Activated T-cell treated with anti-CD3 and anti-CD28 coated beads, Interleukin-2, amount 50 U/mL, for 4 hours (primary cell): ENCODE measurements at regions not wholly inside any gene's neighbourhood (a gene's known extent, or its start where the extent isn't known, plus 50 kb on each side); places are given as distances from the start of the nearest gene placed in this dataset.
"Not testable (repeated sequence)": the region's sequence is repeated elsewhere in the genome, so short reads cannot be mapped to it uniquely, and the experiment has no call there.

ENCODE experiments used
- ATAC-seq, 2 donors: fragments of 200-7000 bp; cut with Tn5 transposase; one replicate each; pipeline ENCODE4 v1.10.0; 2021
- DNase-seq: peaks from one replicate; pipeline ENCODE4 v3.0.0-alpha.2; 2020
- H3K27me3 Mint-ChIP-seq: one replicate; pipeline ENCODE4 v1.8.0; 2021; ENCODE audit warnings: low read depth, mixed read lengths
- H3K36me3 Mint-ChIP-seq: one replicate; pipeline ENCODE4 v1.8.0; 2022; ENCODE audit warnings: mixed read lengths; ENCODE audit not compliant: insufficient read depth
- H3K4me1 Mint-ChIP-seq: one replicate; pipeline ENCODE4 v1.8.0; 2021; ENCODE audit warnings: low read depth, mixed read lengths
- H3K4me3 Mint-ChIP-seq: one replicate; pipeline ENCODE4 v1.8.0; 2021; ENCODE audit warnings: mild to moderate bottlenecking, moderate library complexity, mixed read lengths
- H3K9me3 Mint-ChIP-seq: one replicate; pipeline ENCODE4 v1.8.0; 2021; ENCODE audit warnings: mixed read lengths

- ATAC-seq, result no peak
- no peaks in the 10 kb centered on the region for H3K4me1 Mint-ChIP-seq
- H3K27me3 Mint-ChIP-seq, result peaks cover 9% of the 10 kb centered on the region
- no peaks in the 10 kb centered on the region for H3K9me3 Mint-ChIP-seq
- H3K4me3 Mint-ChIP-seq, result no peak overlapping the region
- no peak for DNase-seq
- no peaks in the 10 kb centered on the region for H3K36me3 Mint-ChIP-seq
Measured at GRCh38 chr7:145123502-145123901, 287.6 kb upstream of the TPK1 start.

DNA sequence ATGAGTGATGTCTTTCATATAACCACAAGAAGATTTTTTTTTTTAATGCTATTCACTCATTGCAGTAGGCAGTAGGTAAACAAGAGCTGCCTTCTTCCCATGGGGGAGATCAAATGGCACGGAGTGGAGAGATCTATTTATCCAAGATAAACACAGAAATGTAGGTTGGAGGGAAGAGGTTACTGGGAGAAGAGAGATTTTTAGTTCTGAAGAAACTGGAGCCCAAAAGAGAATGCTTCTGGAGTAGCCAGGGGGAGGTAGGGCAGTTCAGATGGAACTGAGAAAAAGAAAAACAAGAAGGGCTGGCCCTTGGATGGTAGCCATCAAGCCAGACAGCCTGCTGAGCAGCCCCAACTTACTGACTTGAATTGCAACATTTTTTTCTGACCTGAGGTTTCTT lies 270.1 kb upstream of the TPK1 start:
- DNase-seq (no peak), ATAC-seq (no peak)
- H3K36me3 Mint-ChIP-seq, result no peaks in the 10 kb centered on the region
- no peak overlapping the region for H3K4me3 Mint-ChIP-seq
- H3K4me1 Mint-ChIP-seq, result no peaks in the 10 kb centered on the region
- no peaks in the 10 kb centered on the region for H3K27me3 Mint-ChIP-seq
- H3K9me3 Mint-ChIP-seq, result no peaks in the 10 kb centered on the region

DNA sequence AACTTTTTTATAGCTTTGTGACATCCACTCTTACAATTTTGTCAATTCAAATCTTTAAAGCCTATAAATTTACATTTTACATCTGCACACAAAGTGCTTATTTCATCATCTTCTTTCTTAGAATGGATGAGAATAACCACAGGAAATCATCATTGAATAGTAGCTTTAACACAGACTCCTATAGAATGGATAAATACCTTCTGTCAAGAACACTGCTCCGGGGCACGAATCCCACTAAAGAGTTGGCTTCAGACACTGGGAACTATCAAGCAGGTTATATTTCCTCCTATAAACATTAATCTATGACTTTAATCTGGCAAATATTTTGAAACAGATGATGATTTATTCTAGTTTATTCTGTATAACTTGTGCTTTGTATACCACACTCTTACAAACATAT lies 269.7 kb upstream of the TPK1 start:
- H3K36me3 Mint-ChIP-seq, result no peaks in the 10 kb centered on the region
- DNase-seq (no peak), ATAC-seq (no peak)
- H3K4me1 Mint-ChIP-seq, result no peaks in the 10 kb centered on the region
- H3K27me3 Mint-ChIP-seq, result no peaks in the 10 kb centered on the region
- no peak overlapping the region for H3K4me3 Mint-ChIP-seq
- H3K9me3 Mint-ChIP-seq, result no peaks in the 10 kb centered on the region

DNA sequence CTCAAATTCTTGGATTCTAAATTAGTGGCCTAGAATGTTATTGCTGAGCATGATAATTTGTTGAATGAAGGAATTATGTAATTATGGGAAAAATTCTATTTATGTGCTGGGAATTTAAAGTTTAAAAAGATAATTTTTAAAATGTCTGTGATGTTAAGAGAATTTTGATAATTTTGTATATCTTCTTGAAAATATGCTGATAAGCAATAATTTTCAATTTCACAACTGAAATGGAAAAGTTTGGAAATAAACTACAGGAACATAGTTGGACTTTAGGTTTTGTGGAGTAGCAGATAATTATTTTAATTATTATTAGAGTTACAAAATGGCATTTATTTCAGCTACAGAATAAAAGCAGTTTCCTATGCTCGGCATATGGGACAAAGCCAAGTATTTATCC lies 268.5 kb upstream of the TPK1 start:
- H3K4me3 Mint-ChIP-seq, result no peak overlapping the region
- no peaks in the 10 kb centered on the region for H3K9me3 Mint-ChIP-seq
- no peaks in the 10 kb centered on the region for H3K36me3 Mint-ChIP-seq
- DNase-seq (no peak), ATAC-seq (no peak)
- no peaks in the 10 kb centered on the region for H3K4me1 Mint-ChIP-seq
- no peaks in the 10 kb centered on the region for H3K27me3 Mint-ChIP-seq

DNA sequence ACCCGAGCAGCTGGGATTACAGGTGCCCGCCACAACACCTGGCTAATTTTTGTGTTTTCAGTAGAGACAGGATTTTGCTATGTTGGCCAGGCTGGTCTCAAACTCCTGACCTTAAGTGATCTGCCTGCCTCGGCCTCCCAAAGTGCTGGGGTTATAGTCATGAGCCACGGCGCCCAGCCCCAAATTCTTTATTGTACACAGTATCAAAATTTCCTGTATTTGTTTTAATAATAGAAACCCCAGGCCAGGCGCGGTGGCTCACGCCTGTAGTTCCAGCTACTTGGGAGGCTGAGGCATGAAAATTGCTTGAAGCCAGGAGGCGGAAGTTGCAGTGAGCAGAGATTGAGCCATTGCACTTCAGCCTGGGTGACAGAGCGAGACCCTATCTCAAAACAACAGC lies 266.3 kb upstream of the TPK1 start:
- H3K4me1 Mint-ChIP-seq, H3K9me3 Mint-ChIP-seq, H3K27me3 Mint-ChIP-seq, ATAC-seq, H3K36me3 Mint-ChIP-seq, DNase-seq, H3K4me3 Mint-ChIP-seq: not testable (repeated sequence)

- H3K4me1 Mint-ChIP-seq, result no peaks in the 10 kb centered on the region
- ATAC-seq, result no peak
- H3K9me3 Mint-ChIP-seq, result no peaks in the 10 kb centered on the region
- DNase-seq, result no peak
- no peak overlapping the region for H3K4me3 Mint-ChIP-seq
- H3K27me3 Mint-ChIP-seq, result peaks cover 12% of the 10 kb centered on the region
- H3K36me3 Mint-ChIP-seq, result no peaks in the 10 kb centered on the region
Measured at GRCh38 chr7:145092766-145093165, 256.9 kb upstream of the TPK1 start.

GRCh38 chr7:145088111-145088745 lies 252.4 kb upstream of the TPK1 start:
- Mint-ChIP-seq H3K9me3 (no peaks in the 10 kb centered on the region), H3K36me3 (no peaks in the 10 kb centered on the region), H3K4me3 (no peak overlapping the region), H3K4me1 (no peaks in the 10 kb centered on the region), H3K27me3 (peaks cover 2% of the 10 kb centered on the region)
- no peak for ATAC-seq
- DNase-seq, result no peak

GRCh38 chr7:145082366-145083161 lies 246.7 kb upstream of the TPK1 start:
- no peaks in the 10 kb centered on the region for H3K4me1 Mint-ChIP-seq
- no peaks in the 10 kb centered on the region for H3K9me3 Mint-ChIP-seq
- ATAC-seq, result no peak
- no peak overlapping the region for H3K4me3 Mint-ChIP-seq
- H3K27me3 Mint-ChIP-seq, result peaks cover 4% of the 10 kb centered on the region
- H3K36me3 Mint-ChIP-seq, result no peaks in the 10 kb centered on the region
- DNase-seq, result no peak

- H3K36me3 Mint-ChIP-seq, result no peaks in the 10 kb centered on the region
- DNase-seq (no peak), ATAC-seq (no peak)
- no peak overlapping the region for H3K4me3 Mint-ChIP-seq
- no peaks in the 10 kb centered on the region for H3K4me1 Mint-ChIP-seq
- no peaks in the 10 kb centered on the region for H3K27me3 Mint-ChIP-seq
- H3K9me3 Mint-ChIP-seq, result no peaks in the 10 kb centered on the region
Measured at GRCh38 chr7:145065473-145065872, 229.6 kb upstream of the TPK1 start.

- Mint-ChIP-seq H3K4me1 (no peaks in the 10 kb centered on the region), H3K27me3 (no peaks in the 10 kb centered on the region), H3K36me3 (no peaks in the 10 kb centered on the region), H3K4me3 (no peak overlapping the region), H3K9me3 (no peaks in the 10 kb centered on the region)
- no peak for DNase-seq
- no peak for ATAC-seq
Measured at GRCh38 chr7:145064114-145064513, 228.3 kb upstream of the TPK1 start.

DNA sequence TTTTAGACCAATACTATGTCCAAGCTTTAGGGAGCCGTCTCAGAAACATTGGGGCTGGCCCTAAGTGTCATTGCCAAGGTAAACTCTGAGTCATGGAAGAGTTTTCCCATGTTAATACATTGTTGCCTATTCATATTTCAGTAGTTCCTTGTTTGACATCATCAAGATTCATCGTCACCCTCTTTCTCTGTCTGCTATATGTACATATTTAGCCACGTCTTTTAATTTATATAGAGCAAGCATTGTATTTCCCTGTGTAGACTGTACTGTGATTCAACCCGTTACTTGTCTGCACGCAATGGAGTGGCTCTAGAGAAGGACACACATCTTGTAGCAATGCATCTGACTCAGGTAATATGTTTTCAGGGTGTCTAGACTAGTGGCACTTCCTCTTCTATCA lies 217.9 kb upstream of the TPK1 start:
- no peak overlapping the region for H3K4me3 Mint-ChIP-seq
- DNase-seq, result no peak
- no peaks in the 10 kb centered on the region for H3K36me3 Mint-ChIP-seq
- no peaks in the 10 kb centered on the region for H3K27me3 Mint-ChIP-seq
- no peaks in the 10 kb centered on the region for H3K4me1 Mint-ChIP-seq
- ATAC-seq, result no peak
- peaks cover 4% of the 10 kb centered on the region for H3K9me3 Mint-ChIP-seq

- Mint-ChIP-seq H3K4me3 (no peak overlapping the region), H3K9me3 (peaks cover 4% of the 10 kb centered on the region), H3K27me3 (no peaks in the 10 kb centered on the region)
Measured at GRCh38 chr7:145050415-145050814, 214.6 kb upstream of the TPK1 start.

DNA sequence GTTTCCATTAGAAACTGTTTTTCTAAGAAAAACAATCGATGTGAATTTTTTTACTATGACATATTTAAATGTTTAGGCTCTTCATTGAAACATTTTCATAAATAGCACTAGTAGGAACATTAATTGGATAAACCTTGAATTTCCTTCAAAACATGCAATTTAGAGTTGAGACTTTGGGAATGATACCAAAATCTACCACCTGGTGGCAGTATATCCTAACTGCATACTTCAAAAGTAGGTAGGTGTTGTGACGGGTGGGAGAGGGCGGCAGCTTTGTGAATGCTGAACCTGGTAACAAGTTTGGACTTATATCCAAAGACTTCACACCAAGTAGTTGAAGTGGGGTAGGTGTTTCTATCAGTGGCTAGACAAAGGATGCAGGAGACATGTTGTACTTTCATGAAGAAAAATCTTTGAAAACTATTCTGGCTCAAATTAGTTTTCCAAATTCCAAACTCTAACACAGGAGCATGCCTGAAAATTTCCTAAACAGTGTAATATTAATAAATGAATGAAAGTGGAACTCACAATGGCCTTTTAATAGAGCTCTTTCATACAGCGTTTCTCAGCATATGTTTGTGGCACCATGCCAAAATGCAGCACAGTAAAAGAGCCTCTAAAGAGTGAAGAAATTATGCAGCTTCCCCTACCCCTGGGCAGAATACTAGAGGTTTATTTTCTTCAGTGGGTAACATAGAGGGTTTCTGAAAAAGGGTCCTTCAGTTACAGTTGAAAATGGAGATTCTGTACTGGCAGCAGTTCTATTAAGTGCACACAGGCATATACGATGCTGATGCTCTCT lies 201.0 kb upstream of the TPK1 start:
- DNase-seq (peak; percentile 5), ATAC-seq (peak in 1 of 2 donors; percentile 46)
- H3K36me3 Mint-ChIP-seq, result no peaks in the 10 kb centered on the region
- H3K27me3 Mint-ChIP-seq, result peaks cover 11% of the 10 kb centered on the region
- peaks cover 3% of the 10 kb centered on the region for H3K4me1 Mint-ChIP-seq
- peaks cover 10% of the 10 kb centered on the region for H3K9me3 Mint-ChIP-seq
- H3K4me3 Mint-ChIP-seq, result no peak overlapping the region

More at GRCh38 chr7:145050415-145050814, 214.6 kb upstream of the TPK1 start:
- no peaks in the 10 kb centered on the region for H3K4me1 Mint-ChIP-seq
- no peak for ATAC-seq
- no peaks in the 10 kb centered on the region for H3K36me3 Mint-ChIP-seq
- no peak for DNase-seq

- no peaks in the 10 kb centered on the region for H3K36me3 Mint-ChIP-seq
- H3K9me3 Mint-ChIP-seq, result peaks cover 7% of the 10 kb centered on the region
- H3K27me3 Mint-ChIP-seq, result peaks cover 5% of the 10 kb centered on the region
- ATAC-seq, result no peak
- no peaks in the 10 kb centered on the region for H3K4me1 Mint-ChIP-seq
- H3K4me3 Mint-ChIP-seq, result no peak overlapping the region
- no peak for DNase-seq
Measured at GRCh38 chr7:145031162-145031561, 195.3 kb upstream of the TPK1 start.

- H3K27me3 Mint-ChIP-seq, result peaks cover 1% of the 10 kb centered on the region
- DNase-seq (no peak), ATAC-seq (no peak)
- no peak overlapping the region for H3K4me3 Mint-ChIP-seq
- H3K4me1 Mint-ChIP-seq, result no peaks in the 10 kb centered on the region
- peaks cover 7% of the 10 kb centered on the region for H3K9me3 Mint-ChIP-seq
- no peaks in the 10 kb centered on the region for H3K36me3 Mint-ChIP-seq
Measured at GRCh38 chr7:145030754-145031153, 194.9 kb upstream of the TPK1 start.
